H1 (cell line): ENCODE measurements at regions not wholly inside any gene's neighbourhood (a gene's known extent, or its start where the extent isn't known, plus 50 kb on each side); places are given as distances from the start of the nearest gene placed in this dataset.

Source experiments
- NANOG ChIP-seq: IDR thresholded peaks from 2 replicates; pipeline ENCODE4 v1.6.1; 2011; ENCODE audit warnings: low read length, low read depth, mild to moderate bottlenecking, inconsistent platforms; ENCODE audit not compliant: insufficient read depth, poor library complexity, severe bottlenecking
- SIN3A ChIP-seq, 2 experiments: IDR thresholded peaks in 1 of 2; conservative IDR thresholded peaks in 1 of 2; 2 replicates each; pipeline ENCODE4 v1.6.1; 2011 to 2012; ENCODE audit warnings: low read length in 2 of 2, improper control_type of control experiment in 1 of 2, low read depth in 1 of 2, mild to moderate bottlenecking in 1 of 2
- YY1 ChIP-seq: IDR thresholded peaks from 2 replicates; pipeline ENCODE4 v1.6.1; 2011; ENCODE audit warnings: low read depth, mild to moderate bottlenecking, low read length

- no peak for TF ChIP-seq NANOG
- 0 out of 4 replicates have a peak, but pooled peaks of 1 of the 2 experiments have one; percentile 42 for TF ChIP-seq SIN3A (conservative IDR thresholded peaks at IDR 0.05 in 1 of 2, IDR thresholded peaks at IDR 0.05 in 1 of 2; ENCODE audit: low read depth in 1 of 2, low read length in 2 of 2)
- TF ChIP-seq YY1 = no peak
These were observed 213.2 kb upstream of the NLRP1 start (continued) for GRCh38 chr17:5797447-5798050.
